ENCODE measurements at regions not wholly inside any gene's neighbourhood (a gene's known extent, or its start where the extent isn't known, plus 50 kb on each side); places are given as distances from the start of the nearest gene placed in this dataset.
A peak's percentile ranks its signal among the peaks of the same experiment; 100 is the strongest.

GRCh38 chr7:153840861-153841260, 211.3 kb upstream of the DPP6 start:
- H3K9me3 ChIP-seq (ENCODE audit: control insufficient read depth in 1 of 2, low read length in 2 of 2), result no peaks in the 10 kb centered on the region
- Mint-ChIP-seq H3K27ac (no peak overlapping the region), H3K4me3 (no peak overlapping the region), H3K36me3 (no peaks in the 10 kb centered on the region), H3K27me3 (no peaks in the 10 kb centered on the region), H3K4me1 (no peaks in the 10 kb centered on the region), H3K9me3 (peaks cover under 1 to 18% (median 9%) of the 10 kb centered on the region in 8 donors)
- intact Hi-C loops (cut with micrococcal nuclease), result no loop called here
- H3K27me3 ChIP-seq (ENCODE audit: insufficient read depth, low read length), result no peaks in the 10 kb centered on the region
- no peaks in the 10 kb centered on the region for H3K36me3 ChIP-seq (ENCODE audit: insufficient read depth, low read length)
- no peak overlapping the region for H3K4me3 ChIP-seq (ENCODE audit: low read length in 2 of 2)
- no peaks in the 10 kb centered on the region for H3K4me1 ChIP-seq (ENCODE audit: insufficient read depth, low read length)
- CTCF ChIA-PET (ENCODE audit: partially characterized antibody), result no interaction called here
- no peak overlapping the region for H3K27ac ChIP-seq (ENCODE audit: low read depth, low read length)
- POLR2A ChIA-PET (ENCODE audit: partially characterized antibody), result no interaction called here
- DNase-seq, result no peak

GRCh38 chr7:153847828-153848227, 204.4 kb upstream of the DPP6 start:
- no peaks in the 10 kb centered on the region for H3K27me3 ChIP-seq (ENCODE audit: insufficient read depth, low read length)
- H3K4me1 Mint-ChIP-seq, result no peaks in the 10 kb centered on the region
- H3K9me3 Mint-ChIP-seq, result peaks cover 0 to 40% (median 11%) of the 10 kb centered on the region in 8 donors
- H3K36me3 ChIP-seq (ENCODE audit: insufficient read depth, low read length), result no peaks in the 10 kb centered on the region
- POLR2A ChIA-PET (ENCODE audit: partially characterized antibody), result no interaction called here
- H3K4me3 ChIP-seq (ENCODE audit: low read length in 2 of 2), result no peak overlapping the region
- no peak overlapping the region for H3K4me3 Mint-ChIP-seq
- H3K27ac Mint-ChIP-seq, result no peak overlapping the region
- no peaks in the 10 kb centered on the region for H3K9me3 ChIP-seq (ENCODE audit: control insufficient read depth in 1 of 2, low read length in 2 of 2)
- no peak for DNase-seq
- no peaks in the 10 kb centered on the region for H3K36me3 Mint-ChIP-seq
- no peak overlapping the region for H3K27ac ChIP-seq (ENCODE audit: low read depth, low read length)
- CTCF ChIA-PET (ENCODE audit: partially characterized antibody), result no interaction called here
- no peaks in the 10 kb centered on the region for H3K4me1 ChIP-seq (ENCODE audit: insufficient read depth, low read length)
- no peaks in the 10 kb centered on the region for H3K27me3 Mint-ChIP-seq
- intact Hi-C loops (cut with micrococcal nuclease), result no loop called here

GRCh38 chr7:153852261-153852660, 199.9 kb upstream of the DPP6 start:
- H3K27me3 ChIP-seq (ENCODE audit: insufficient read depth, low read length), result no peaks in the 10 kb centered on the region
- H3K4me1 Mint-ChIP-seq, result no peaks in the 10 kb centered on the region
- no peak overlapping the region for H3K27ac ChIP-seq (ENCODE audit: low read depth, low read length)
- H3K36me3 ChIP-seq (ENCODE audit: insufficient read depth, low read length), result no peaks in the 10 kb centered on the region
- intact Hi-C loops (cut with micrococcal nuclease), result no loop called here
- H3K27me3 Mint-ChIP-seq, result no peaks in the 10 kb centered on the region
- H3K36me3 Mint-ChIP-seq, result no peaks in the 10 kb centered on the region
- DNase-seq, result no peak
- no peaks in the 10 kb centered on the region for H3K9me3 ChIP-seq (ENCODE audit: control insufficient read depth in 1 of 2, low read length in 2 of 2)
- H3K4me3 ChIP-seq (ENCODE audit: low read length in 2 of 2), result no peak overlapping the region
- no peaks in the 10 kb centered on the region for H3K4me1 ChIP-seq (ENCODE audit: insufficient read depth, low read length)
- H3K9me3 Mint-ChIP-seq, result peaks cover 0 to 27% (median 7%) of the 10 kb centered on the region in 8 donors
- H3K27ac Mint-ChIP-seq, result no peak overlapping the region
- CTCF ChIA-PET (ENCODE audit: partially characterized antibody), result no interaction called here
- H3K4me3 Mint-ChIP-seq, result no peak overlapping the region
- POLR2A ChIA-PET (ENCODE audit: partially characterized antibody), result no interaction called here

GRCh38 chr7:153858355-153858754, 193.8 kb upstream of the DPP6 start:
- Mint-ChIP-seq H3K27me3 (no peaks in the 10 kb centered on the region), H3K4me1 (no peaks in the 10 kb centered on the region), H3K27ac (no peak overlapping the region), H3K9me3 (peaks cover 2 to 11% (median 4%) of the 10 kb centered on the region in 8 donors), H3K36me3 (no peaks in the 10 kb centered on the region), H3K4me3 (no peak overlapping the region)
- Histone ChIP-seq H3K27ac (ENCODE audit: low read depth, low read length) (no peak overlapping the region), H3K27me3 (ENCODE audit: insufficient read depth, low read length) (no peaks in the 10 kb centered on the region), H3K4me1 (ENCODE audit: insufficient read depth, low read length) (no peaks in the 10 kb centered on the region), H3K9me3 (ENCODE audit: control insufficient read depth in 1 of 2, low read length in 2 of 2) (no peaks in the 10 kb centered on the region), H3K4me3 (ENCODE audit: low read length in 2 of 2) (no peak overlapping the region), H3K36me3 (ENCODE audit: insufficient read depth, low read length) (no peaks in the 10 kb centered on the region)
- ChIA-PET POLR2A (ENCODE audit: partially characterized antibody) (no interaction called here), CTCF (ENCODE audit: partially characterized antibody) (no interaction called here)
- intact Hi-C loops (cut with micrococcal nuclease), result no loop called here
- DNase-seq, result no peak

GRCh38 chr7:153859239-153859638, 193.0 kb upstream of the DPP6 start:
- Mint-ChIP-seq H3K27ac (no peak overlapping the region), H3K36me3 (no peaks in the 10 kb centered on the region)

GRCh38 chr7:153886506-153887441, 165.4 kb upstream of the DPP6 start:
- Mint-ChIP-seq H3K4me3 (no peak overlapping the region), H3K9me3 (peaks cover 0 to 18% (median 10%) of the 10 kb centered on the region in 8 donors), H3K27me3 (peaks cover 6 to 9% of the 10 kb centered on the region in 2 donors), H3K36me3 (peaks cover 0 to 12% of the 10 kb centered on the region in 2 donors), H3K4me1 (peaks cover 0 to 1% (median 0%) of the 10 kb centered on the region in 4 donors), H3K27ac (no peak overlapping the region)
- H3K9me3 ChIP-seq (ENCODE audit: control insufficient read depth in 1 of 2, low read length in 2 of 2), result no peaks in the 10 kb centered on the region
- no peak for DNase-seq
- H3K27me3 ChIP-seq (ENCODE audit: insufficient read depth, low read length), result no peaks in the 10 kb centered on the region
- H3K4me1 ChIP-seq (ENCODE audit: insufficient read depth, low read length), result no peaks in the 10 kb centered on the region
- POLR2A ChIA-PET (ENCODE audit: partially characterized antibody), result no interaction called here
- H3K4me3 ChIP-seq (ENCODE audit: low read length in 2 of 2), result no peak overlapping the region
- CTCF ChIA-PET (ENCODE audit: partially characterized antibody), result no interaction called here
- no peaks in the 10 kb centered on the region for H3K36me3 ChIP-seq (ENCODE audit: insufficient read depth, low read length)
- intact Hi-C loops (cut with micrococcal nuclease), result no loop called here
- no peak overlapping the region for H3K27ac ChIP-seq (ENCODE audit: low read depth, low read length)

More at GRCh38 chr7:153859239-153859638, 193.0 kb upstream of the DPP6 start:
- Histone ChIP-seq H3K4me3 (ENCODE audit: low read length in 2 of 2) (no peak overlapping the region), H3K36me3 (ENCODE audit: insufficient read depth, low read length) (no peaks in the 10 kb centered on the region), H3K9me3 (ENCODE audit: control insufficient read depth in 1 of 2, low read length in 2 of 2) (no peaks in the 10 kb centered on the region), H3K27ac (ENCODE audit: low read depth, low read length) (no peak overlapping the region), H3K27me3 (ENCODE audit: insufficient read depth, low read length) (no peaks in the 10 kb centered on the region), H3K4me1 (ENCODE audit: insufficient read depth, low read length) (no peaks in the 10 kb centered on the region)
- Mint-ChIP-seq H3K27me3 (no peaks in the 10 kb centered on the region), H3K9me3 (peaks cover 0 to 18% (median 6%) of the 10 kb centered on the region in 8 donors), H3K4me1 (no peaks in the 10 kb centered on the region), H3K4me3 (peak overlapping the region in 1 of 8 donors; percentile 0)
- ChIA-PET POLR2A (ENCODE audit: partially characterized antibody) (no interaction called here), CTCF (ENCODE audit: partially characterized antibody) (no interaction called here)
- DNase-seq, result no peak
- intact Hi-C loops (cut with micrococcal nuclease), result no loop called here

GRCh38 chr7:153887749-153888569, 164.2 kb upstream of the DPP6 start:
- H3K4me3 Mint-ChIP-seq, result no peak overlapping the region
- H3K4me1 ChIP-seq (ENCODE audit: insufficient read depth, low read length), result no peaks in the 10 kb centered on the region
- no peak overlapping the region for H3K27ac ChIP-seq (ENCODE audit: low read depth, low read length)
- H3K4me1 Mint-ChIP-seq, result peaks cover 0 to 1% (median 0%) of the 10 kb centered on the region in 4 donors
- intact Hi-C loops (cut with micrococcal nuclease), result no loop called here
- no peak overlapping the region for H3K27ac Mint-ChIP-seq
- no peaks in the 10 kb centered on the region for H3K27me3 ChIP-seq (ENCODE audit: insufficient read depth, low read length)
- H3K9me3 Mint-ChIP-seq, result peaks cover 0 to 16% (median 10%) of the 10 kb centered on the region in 8 donors
- ChIA-PET CTCF (ENCODE audit: partially characterized antibody) (no interaction called here), POLR2A (ENCODE audit: partially characterized antibody) (no interaction called here)
- H3K36me3 ChIP-seq (ENCODE audit: insufficient read depth, low read length), result no peaks in the 10 kb centered on the region
- DNase-seq, result no peak
- H3K36me3 Mint-ChIP-seq, result peaks cover 0 to 12% of the 10 kb centered on the region in 2 donors
- no peaks in the 10 kb centered on the region for H3K9me3 ChIP-seq (ENCODE audit: control insufficient read depth in 1 of 2, low read length in 2 of 2)
- H3K27me3 Mint-ChIP-seq, result peaks cover 6 to 9% of the 10 kb centered on the region in 2 donors
- no peak overlapping the region for H3K4me3 ChIP-seq (ENCODE audit: low read length in 2 of 2)

Data from CD4-positive, alpha-beta memory T cell (primary cell).